Endothelial cell of hepatic sinusoid (primary cell): ENCODE measurements at regions not wholly inside any gene's neighbourhood (a gene's known extent, or its start where the extent isn't known, plus 50 kb on each side); places are given as distances from the start of the nearest gene placed in this dataset.

Experiments used
- in situ Hi-C: cut with HindIII; loops from 2 replicates; pipeline ENCODE4 v1.10.0; 2017; ENCODE audit warnings: low sequenced_read_pairs

DNA sequence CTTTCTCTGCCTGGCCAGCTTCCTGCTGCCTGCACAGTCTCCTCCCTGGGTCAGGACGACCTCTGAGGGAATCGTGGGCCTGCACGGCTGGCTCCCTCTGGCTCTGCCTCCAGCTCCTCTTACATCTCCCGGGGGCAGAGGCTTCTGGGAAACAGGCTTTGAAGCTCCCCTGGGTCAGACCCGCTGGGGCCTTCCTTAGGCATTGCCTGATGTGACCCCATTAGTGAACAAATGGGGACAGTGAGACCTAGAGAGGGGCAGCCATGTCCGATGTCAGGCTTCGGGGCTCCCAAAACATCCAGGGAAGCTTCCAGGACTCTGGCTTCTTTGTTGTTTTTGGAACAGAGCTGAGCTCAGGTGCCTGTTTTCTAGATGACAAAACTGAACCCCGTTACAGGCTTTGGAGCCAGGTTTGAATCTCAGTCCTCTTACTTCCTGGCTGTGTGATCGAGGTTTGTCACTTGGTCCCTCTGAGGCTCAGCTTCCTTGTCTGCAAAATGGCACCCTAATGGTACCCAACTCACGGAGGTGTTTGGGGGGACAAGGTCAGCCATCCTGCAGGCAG, 94.3 kb downstream of the CEBPB start:
- in situ Hi-C loops, result loop anchor here (5.0 kb wide), 5 partner anchors 37 to 177 kb away; no protein-coding TSS in a partner anchor

DNA sequence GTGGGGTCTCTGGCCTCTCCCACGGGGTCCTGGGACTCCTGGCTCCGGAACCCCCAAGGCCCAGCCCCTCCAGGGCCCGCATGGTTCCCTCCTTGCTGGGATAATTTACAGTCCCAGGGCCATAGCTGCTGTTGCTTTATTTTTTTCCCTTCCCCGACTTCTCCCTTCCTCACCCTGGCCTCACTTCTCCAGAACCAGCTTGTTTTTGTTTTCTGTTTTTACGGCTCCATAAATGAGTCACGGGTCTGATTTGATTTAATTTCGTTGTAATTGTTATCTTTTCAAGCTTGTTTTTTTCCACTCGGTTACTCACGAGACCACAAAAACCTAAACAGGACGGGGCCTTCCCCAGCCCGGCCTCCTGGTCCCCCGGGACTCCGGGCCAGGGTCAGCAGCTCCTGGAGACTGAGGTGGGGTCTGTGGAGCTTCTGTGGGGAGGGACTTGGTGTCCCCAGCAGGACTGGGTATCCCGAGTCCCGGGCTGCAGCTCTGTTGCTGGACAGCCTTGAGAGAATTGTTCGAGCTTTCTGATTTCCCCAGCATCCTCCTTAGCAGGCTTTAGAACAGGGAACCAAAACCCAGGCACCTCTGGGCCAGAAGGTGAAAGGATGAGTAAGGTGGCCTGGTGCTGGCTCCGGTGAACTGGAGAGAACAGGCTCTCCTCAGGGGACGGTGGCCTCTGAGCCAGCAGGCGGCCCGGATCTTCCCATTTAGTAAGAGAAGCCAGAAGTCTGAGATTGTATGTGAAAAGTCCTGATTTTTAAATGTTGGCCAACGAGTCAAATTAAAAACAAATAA, 94.9 kb downstream of the CEBPB start:
- in situ Hi-C loops, result loop anchor here (5.0 kb wide), 4 partner anchors 43 to 177 kb away; no protein-coding TSS in a partner anchor

DNA sequence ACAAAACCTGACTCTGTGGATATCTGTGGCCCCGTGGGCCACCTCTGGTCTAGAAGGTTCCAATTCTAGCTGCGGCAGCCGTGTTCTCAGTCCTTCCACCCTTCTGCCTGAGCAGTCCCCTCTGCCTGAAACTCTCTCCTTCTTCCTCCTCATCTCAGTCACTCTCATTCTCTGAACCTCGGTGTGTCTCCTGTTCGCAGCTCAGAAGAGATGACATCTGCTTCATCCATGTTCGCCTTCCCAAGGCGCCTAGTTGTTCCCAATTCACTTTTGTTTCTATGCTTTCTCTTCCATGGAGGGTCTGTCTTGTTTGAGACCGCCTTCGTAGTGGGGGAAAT, 95.5 kb downstream of the CEBPB start:
- in situ Hi-C loops, result loop anchor here (5.0 kb wide), 4 partner anchors 44 to 176 kb away; no protein-coding TSS in a partner anchor

DNA sequence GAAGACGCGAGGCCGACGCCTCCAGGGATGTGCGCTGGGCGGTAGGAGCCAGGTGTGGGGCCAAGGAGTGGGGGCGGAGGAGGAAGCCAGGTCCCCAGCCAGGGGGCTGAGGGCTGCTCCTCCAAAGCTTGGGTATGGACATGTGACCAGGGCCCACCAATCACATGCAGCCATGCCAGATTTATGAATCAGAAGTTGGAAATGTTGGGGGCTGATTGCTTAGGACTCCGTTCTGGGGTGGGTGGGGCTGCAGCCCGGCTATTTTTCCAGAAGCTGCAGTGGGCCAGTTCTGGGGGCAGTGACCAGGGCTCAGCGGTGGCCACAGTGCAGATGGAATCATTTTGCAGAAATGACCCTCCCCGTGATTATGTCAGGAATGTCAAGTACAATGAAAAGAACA, 96.0 kb downstream of the CEBPB start:
- in situ Hi-C loops, result loop anchor here (5.0 kb wide), 4 partner anchors 44 to 176 kb away; no protein-coding TSS in a partner anchor

DNA sequence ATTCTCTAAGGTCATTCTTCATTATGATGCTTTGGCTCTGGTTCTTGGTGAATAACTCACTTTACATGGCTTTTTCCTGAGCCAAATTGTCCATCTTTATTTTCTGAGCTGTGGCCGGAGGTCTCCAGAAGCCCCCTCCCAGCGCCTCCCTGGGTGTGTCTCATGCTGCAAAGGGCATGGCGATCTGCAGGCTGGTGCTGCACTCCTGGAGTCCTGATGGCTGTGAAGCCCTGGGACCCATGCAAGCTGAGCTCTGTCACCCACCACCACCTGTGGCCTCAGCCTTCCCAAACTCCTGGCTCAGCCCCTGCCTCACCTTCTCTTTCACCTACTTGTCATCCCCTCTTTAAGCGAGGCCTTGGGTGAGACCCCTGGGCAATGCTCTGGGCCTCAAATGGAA, 96.9 kb downstream of the CEBPB start:
- in situ Hi-C loops, result loop anchor here (5.0 kb wide), 4 partner anchors 45 to 175 kb away; no protein-coding TSS in a partner anchor

DNA sequence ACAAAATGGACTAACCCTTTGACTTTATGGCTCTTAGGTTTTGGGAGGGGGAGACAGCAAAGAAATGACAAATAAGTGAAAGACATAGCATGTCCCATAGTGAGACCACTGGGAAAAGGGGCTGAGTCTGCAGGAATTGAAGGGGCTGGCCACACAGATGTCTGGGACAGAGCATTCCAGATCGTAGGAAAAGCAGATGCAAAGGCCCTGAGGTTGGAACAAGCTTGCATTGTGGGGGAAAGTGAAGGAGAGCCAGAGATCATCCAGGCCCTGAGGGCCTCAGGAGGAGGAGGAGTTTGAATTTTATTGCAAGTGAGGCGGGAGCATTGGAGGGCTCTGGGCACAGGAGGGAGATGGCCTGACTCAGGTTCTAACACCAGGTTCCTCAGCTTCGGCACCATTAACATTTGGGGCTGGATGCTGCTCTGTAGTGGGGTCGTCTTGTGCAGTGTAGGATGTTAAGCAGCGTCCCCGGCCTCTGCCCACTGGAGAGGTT, 97.5 kb downstream of the CEBPB start:
- in situ Hi-C loops, result loop anchor here (5.0 kb wide), 4 partner anchors 46 to 174 kb away; no protein-coding TSS in a partner anchor

DNA sequence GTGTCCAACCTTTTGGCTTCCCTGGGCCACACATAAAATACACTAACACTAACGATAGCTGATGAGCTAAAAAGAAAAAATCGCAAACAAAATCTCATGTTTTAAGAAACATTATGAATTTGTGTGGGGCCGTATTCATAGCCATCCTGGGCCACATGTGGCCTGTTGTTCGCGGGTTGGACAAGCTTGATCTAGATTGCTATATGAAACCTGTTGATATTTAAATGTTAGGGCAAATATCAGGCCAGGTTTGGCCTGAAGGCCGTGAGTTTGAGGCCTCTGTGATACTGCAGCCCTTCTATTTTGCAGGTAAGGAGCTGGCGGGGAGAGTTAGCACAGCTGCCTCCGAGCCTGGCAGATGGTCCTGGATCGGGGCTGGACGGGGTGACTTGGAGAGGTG, 99.0 kb downstream of the CEBPB start:
- in situ Hi-C loops, result loop anchor here (5.0 kb wide), 4 partner anchors 47 to 173 kb away; no protein-coding TSS in a partner anchor

DNA sequence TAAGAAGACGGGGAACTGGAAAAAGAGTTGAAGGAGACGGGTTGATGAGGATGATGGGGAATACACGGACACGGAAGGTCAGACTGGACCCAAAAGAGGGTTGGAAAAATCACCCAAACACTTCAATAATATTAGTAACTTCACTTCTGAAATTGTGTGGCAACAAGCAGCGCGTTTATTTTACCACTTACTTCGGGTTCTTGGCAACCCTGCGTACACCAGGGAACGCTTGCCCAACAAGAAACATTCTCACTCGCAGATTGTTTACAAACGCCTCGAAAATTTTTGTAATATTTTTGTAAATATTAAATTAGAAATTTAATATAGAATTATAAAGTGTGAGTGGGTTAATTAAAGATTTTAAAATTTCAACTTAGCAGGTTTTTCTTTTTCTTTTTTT, 99.5 kb downstream of the CEBPB start:
- in situ Hi-C loops, result no loop called here

DNA sequence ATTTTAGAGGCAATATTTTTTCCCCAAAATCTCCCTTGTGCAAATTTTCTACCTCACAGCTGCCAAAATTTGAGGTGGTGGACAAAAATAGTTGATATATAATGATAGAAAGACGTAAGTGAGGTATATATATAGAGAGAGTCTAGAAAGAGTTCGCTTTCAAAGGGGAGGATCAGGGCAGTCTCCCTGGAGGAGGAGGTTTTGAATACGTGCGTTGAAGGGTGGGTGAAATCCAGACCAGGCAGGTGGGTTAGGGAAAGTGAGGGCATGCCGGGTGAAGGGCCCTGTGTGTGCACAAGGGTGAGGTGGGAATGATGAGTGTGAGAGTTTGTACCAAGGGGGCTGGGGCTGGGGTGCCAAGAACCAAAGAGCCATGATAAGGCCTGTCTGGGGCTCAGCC, 100.2 kb downstream of the CEBPB start:
- in situ Hi-C loops, result no loop called here

DNA sequence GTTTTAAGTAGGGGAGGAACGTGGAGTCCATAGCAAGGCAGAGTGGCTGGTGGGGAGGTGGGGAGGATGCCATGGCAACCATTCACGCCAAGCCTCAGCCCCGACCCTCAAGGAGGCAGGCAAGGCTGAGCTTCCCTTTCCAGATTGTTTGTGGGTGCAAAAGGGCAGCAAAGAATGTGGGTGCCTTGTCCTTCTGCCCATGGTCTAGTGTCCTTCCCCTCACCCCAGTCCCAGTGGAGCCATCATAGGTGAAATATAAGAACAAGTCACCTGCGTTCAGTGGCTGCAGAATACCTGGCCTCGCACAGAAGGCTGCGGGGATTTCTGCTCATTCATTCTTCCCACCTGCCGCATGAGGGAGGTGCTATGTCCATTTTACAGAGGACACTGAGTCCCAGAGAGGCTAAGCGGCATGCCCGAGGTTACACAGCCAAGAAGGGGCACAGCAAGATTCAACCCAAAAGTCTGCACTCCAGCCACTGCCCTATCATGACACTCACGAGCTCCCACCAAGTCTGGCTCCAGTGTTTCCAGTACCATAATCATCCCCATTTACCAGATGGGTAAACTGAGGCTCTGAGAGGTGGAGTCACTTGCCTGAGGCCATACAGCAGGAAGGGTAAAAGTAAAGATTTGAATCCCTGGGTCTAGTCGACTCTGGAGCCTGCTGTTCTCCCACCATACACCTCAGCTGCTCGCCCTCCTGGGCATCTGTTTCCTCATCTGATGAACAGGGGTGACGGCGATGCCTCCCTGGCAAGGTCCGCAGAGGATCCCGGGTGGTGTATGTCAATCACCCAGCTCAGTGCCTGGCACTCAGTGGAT, 100.8 kb downstream of the CEBPB start:
- in situ Hi-C loops, result no loop called here

DNA sequence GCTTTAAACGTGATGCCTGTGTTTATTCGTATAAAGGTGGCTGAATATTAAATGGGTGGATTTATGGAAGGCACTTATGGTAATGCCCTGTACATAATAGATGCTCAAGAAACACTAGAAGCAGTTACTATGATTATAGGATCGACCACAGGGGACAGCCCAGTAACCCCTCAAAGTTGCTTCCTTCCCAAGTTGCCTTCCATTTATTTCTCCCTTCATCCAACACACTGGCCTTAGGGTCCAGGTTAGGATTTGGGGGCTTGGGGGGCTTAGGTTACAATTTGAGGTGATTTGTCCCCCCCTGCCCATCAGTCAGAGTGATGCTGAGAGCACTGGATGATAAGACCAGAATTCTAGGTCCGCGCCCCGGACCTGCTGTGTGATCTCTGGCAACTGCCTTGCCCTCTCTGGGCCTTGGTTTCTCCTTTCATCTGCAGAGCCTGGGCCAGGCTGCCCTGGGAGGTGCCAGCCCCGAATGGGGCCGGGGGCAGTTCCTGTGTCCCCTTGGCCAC, 101.5 kb downstream of the CEBPB start:
- in situ Hi-C loops, result no loop called here

DNA sequence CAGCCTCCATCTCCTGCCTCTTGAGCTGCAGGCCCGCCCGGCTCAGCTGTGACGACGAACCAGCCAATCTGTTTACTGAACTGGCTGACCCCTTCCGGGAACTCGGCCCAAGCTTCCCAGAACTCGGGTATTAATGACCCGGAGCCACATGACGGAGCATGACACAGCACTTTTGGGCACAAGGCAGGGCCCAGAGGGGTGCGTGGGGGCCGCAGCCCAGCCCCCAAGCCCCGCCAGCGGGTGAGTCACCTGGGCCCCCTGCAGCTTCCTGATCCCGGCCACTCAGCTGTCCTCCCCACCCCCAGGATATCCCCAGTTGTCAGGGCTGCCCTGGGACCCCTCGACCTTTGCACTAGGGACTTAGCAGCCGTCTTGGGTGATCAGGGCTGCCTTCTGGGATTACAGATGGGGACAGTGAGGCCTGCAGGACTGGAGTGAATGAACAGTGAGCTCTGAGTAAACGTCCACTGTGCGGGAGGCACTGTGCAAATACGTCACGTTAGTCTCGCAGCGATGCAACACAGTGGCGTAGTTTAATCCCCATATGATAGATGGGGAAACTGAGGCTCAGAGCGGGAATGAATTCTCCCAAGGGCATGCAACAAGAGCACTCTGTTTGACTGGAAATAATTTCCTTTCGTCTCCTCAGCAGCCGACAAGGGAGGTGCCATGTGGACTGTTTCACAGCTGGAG, 102.1 kb downstream of the CEBPB start:
- in situ Hi-C loops, result no loop called here

DNA sequence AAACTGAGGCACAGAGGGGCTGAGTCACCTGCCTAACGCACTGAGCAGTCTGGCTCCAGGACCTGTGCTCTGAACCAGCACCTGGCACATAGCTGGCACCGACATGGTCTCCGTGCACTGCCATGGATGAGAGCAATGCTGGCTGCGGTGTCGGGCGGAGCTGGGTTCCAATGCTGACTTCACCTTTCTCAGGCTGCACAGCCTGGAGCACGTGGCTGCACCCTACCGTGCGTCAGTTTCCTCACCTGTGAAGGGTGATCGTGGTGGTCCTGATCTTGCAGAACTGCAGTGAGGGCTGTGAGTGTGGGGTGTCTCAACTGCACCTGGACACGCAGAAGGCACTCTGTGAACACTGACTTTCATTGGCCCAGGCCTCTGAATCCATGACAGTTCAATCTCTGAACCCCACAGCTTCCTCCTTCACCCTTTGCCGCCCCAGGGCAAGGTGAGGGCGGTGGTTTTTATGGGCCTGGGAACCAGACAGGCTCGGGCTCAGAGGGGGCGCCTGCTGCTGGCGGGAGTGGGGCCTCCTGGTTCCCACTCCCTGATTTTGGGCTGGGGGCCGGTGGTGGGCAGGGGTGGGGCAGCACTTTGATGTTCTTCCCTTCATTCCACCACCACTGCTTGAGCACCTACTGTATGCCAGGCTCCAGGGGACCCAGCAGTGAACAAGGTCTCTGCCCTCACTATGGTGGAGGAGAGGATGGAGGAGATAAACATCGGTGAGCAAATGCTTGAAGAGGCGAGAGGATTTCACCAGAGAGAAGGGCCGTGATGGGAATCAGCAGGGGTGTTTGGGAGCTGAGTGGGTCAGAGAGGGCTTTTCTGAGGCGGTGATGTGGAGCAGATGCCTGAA, 102.9 kb downstream of the CEBPB start:
- in situ Hi-C loops, result no loop called here

DNA sequence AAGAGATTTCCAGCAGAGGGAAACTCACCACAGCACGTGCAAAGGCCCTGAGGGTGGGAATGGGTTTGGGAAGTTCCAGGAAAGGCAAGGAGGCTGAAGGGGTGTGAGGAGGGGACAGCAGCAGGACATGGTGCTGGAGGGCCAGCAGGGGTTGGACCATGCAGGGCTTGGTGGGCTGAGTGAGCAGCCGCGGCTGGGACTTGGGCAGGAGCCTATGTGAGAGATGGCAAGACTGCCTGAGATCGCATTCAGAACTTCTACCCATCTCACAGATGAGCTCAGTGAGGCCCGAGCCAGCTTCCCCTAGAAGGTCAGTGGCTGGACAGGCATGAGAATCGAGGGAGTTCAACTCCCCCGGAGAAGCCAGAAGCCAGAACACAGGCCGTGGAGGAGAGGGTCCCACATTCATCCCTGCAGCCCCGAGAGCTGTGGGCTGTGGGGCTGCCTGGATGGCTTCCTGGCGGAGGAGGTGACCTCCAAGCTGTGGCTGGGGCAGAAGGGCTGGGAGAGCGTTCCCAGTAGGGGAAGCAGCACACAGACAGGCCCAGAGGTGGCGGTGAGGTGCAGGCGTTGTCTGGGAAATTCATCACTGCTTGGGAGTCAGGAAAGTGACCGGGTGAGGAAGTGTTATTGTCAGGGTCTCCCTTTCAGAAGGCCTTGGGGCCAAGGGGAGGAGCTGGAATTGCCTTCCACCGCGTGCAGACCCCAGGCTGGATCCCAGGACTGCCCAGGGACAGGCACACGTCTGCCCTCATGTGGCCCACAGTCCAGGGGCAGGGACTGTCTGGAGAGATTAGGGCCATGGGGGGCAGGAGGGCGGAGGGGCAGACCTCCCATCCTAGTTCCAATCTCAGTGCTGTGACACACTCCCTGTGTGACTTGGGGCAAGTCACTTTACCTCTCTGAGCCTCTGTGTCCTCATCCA, 103.8 kb downstream of the CEBPB start:
- in situ Hi-C loops, result no loop called here

DNA sequence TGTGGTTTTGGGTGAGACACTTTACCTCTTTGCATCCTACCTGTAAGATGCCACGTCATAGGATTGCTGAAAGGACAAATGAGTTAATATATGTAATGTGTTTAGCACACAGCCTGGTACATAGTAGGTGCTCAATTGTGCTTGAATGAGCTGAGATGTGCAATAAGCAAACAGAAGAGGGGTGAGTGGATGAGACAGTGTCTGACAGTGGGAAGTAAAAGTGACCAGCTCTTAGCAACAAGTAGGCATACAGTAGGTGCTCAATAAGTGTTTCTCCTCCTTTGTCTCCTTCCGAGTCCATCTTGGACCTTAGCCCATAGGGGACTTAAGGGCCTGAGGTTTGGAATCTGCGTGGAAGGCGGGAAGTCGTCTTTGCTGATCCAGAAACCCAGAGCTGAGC, 104.7 kb downstream of the CEBPB start:
- in situ Hi-C loops, result no loop called here

DNA sequence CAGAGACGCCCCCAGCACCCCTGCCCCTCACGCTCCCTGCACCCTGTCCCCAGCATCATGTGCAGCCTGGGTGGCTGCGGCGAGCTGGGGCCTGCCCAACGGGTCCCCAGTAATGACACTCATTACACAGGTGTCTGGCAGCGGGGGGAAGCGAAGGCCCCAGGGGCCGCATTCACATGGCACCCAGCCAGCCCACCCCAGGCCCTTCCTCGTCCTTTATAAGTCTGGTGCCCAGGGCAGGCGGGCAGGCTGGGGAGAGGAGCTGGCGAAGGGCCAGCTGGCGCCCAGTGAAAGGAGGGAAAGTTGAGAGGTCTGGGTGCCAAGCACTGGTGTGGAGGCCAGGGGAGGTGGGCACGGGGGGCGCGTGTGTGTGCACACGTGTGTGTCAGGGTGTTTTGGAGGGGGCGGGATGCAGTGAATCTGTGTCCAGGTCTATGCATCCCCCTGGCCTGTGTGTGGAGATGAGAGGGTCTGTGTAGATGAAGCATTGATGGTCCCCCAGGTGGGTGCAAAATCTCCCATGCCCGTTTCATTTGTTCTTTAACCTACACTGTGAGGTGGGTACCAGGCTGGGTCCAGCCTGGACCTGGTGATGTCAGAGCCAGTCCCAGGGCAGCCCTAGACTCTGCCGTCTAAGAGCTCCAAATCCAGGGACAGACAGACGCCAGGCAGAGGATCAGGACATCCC, 105.3 kb downstream of the CEBPB start:
- in situ Hi-C loops, result no loop called here

DNA sequence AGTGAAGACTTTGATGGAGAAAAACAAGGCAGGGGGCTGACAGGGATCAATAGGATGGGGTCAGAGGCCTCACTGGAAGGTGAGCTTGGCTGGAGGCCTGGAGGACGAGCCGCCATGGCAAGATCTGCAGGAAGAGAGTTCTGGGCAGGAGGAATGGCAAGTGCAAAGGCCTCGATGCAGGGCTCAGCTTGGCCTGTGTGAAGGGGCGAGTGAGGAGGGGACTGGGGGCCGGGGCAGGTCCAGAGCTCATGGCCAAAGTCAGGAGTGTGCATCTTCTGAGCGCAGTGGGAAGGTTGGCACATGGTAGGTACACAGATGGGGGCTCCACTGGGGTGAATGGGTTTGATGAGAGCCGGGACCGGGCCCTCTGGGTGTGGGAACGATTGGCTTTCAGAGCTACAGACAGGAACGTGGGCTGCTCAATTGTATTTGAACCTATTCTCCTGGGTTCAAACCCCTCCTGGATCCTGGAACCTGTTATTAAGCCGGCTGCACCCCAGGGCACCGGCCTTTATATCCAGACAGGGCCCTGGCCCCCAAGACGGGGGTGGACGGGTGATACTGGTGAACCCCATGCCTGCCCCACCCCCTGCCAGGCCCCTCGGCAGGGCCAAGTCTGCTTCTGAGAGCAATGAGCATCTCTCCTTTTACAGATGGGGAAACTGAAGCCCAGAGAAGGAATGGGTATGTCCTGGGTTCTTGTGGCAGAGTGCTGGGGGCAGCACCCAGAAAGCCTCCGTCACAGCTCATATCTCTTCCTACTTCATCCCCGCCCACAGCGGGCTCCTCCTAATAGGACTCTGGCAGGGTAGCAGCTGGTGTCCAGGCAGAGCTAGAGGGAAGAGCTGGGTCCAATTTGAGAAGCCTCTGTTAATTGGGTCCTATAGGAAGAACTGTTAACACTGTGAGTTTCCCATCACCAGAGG, 106.1 kb downstream of the CEBPB start:
- in situ Hi-C loops, result no loop called here
